H1 (cell line): ENCODE measurements at regions not wholly inside any gene's neighbourhood (a gene's known extent, or its start where the extent isn't known, plus 50 kb on each side); places are given as distances from the start of the nearest gene placed in this dataset.

ENCODE experiments used
- CTCF ChIA-PET: fragments of 300-600 bp; sonication (Branson Sonifier 250); formaldehyde crosslinking; loops from one replicate; lab custom pipeline; 2021; ENCODE audit not compliant: partially characterized antibody; lab: Charles Lee
- POLR2A ChIA-PET: fragments of 300-600 bp; sonication (Branson Sonifier 250); formaldehyde crosslinking; loops from one replicate; lab custom pipeline; 2021; ENCODE audit warnings: inconsistent platforms; ENCODE audit not compliant: partially characterized antibody; lab: Charles Lee
- DNase-seq, 2 experiments: peaks; one replicate each; pipeline versions ENCODE4 v3.0.0 to v3.0.0-alpha.2; 2010 to 2022; ENCODE audit warnings: low spot score in 2 of 2, low read depth in 1 of 2, mixed read lengths in 1 of 2
- FAIRE-seq: peaks from 2 replicates; lab custom pipeline; 2011; peaks lifted over from hg19 to GRCh38; lab: Jason Lieb, UNC
- H2AFZ ChIP-seq: 2 replicates; pipeline ENCODE4 v1.8.1; 2012; ENCODE audit warnings: low read length, inconsistent platforms
- H2AK5ac ChIP-seq: 2 replicates; pipeline ENCODE4 v1.6.1; 2013; ENCODE audit warnings: low read depth, low read length
- H2BK120ac ChIP-seq: replicated peaks from 2 replicates; pipeline ENCODE3; 2013; ENCODE audit warnings: low read depth, low read length, inconsistent platforms
- H2BK12ac ChIP-seq: 2 replicates; pipeline ENCODE4 v1.6.1; 2013; ENCODE audit warnings: low read depth, low read length
- H2BK15ac ChIP-seq: 2 replicates; pipeline ENCODE4 v1.6.1; 2013; ENCODE audit warnings: low read length
- H2BK20ac ChIP-seq: 2 replicates; pipeline ENCODE4 v1.6.1; 2013; ENCODE audit warnings: low read length
- H2BK5ac ChIP-seq: 2 replicates; pipeline ENCODE4 v1.6.1; 2013; ENCODE audit warnings: low read depth, low read length
- H3K14ac ChIP-seq: 2 replicates; pipeline ENCODE4 v1.6.1; 2013; ENCODE audit warnings: inconsistent platforms; ENCODE audit not compliant: insufficient read length
- H3K18ac ChIP-seq: 2 replicates; pipeline ENCODE4 v1.6.1; 2013; ENCODE audit warnings: low read length; ENCODE audit errors: extremely low read depth
- H3K23ac ChIP-seq: 2 replicates; pipeline ENCODE4 v1.6.1; 2013; ENCODE audit warnings: inconsistent platforms; ENCODE audit not compliant: insufficient read length
- H3K23me2 ChIP-seq: 2 replicates; pipeline ENCODE4 v1.6.1; 2013; ENCODE audit warnings: low read depth, low read length
- H3K27ac ChIP-seq: 2 replicates; pipeline ENCODE4 v1.6.1; 2011; ENCODE audit warnings: low read depth, low read length, inconsistent platforms
- H3K27me3 ChIP-seq, 4 experiments: replicated peaks in 1 of 4; 1 replicate in 1 of 4; 2 replicates in 3 of 4; pipeline versions ENCODE4 v1.6.1 to v1.8.1; 2011 to 2013; ENCODE audit warnings: low read length in 3 of 4, mild to moderate bottlenecking in 3 of 4, inconsistent platforms in 2 of 4, mixed read lengths in 2 of 4, moderate library complexity in 1 of 4; ENCODE audit not compliant: control insufficient read depth in 3 of 4, insufficient read depth in 3 of 4; ENCODE audit errors: extremely low read depth in 1 of 4
- H3K36me3 ChIP-seq, 4 experiments: 2 replicates each; pipeline versions ENCODE4 v1.6.1 to v1.8.1; 2011 to 2013; ENCODE audit warnings: mild to moderate bottlenecking in 4 of 4, low read length in 3 of 4, moderate library complexity in 2 of 4, control low read depth in 1 of 4, inconsistent platforms in 1 of 4; ENCODE audit not compliant: insufficient read depth in 4 of 4, control insufficient read depth in 2 of 4
- H3K4ac ChIP-seq: replicated peaks from 2 replicates; pipeline ENCODE3; 2013; ENCODE audit warnings: low read length, low read depth, mixed read lengths, inconsistent platforms; ENCODE audit not compliant: insufficient read length
- H3K4me1 ChIP-seq, 4 experiments: replicated peaks in 1 of 4; 1 replicate in 1 of 4; 2 replicates in 3 of 4; pipeline versions ENCODE4 v1.6.1 to v1.8.1; 2011 to 2013; ENCODE audit warnings: low read length in 3 of 4, inconsistent platforms in 2 of 4, mixed read lengths in 1 of 4; ENCODE audit not compliant: insufficient read depth in 4 of 4, control insufficient read depth in 3 of 4
- H3K4me2 ChIP-seq, 2 experiments: 2 replicates each; pipeline versions ENCODE4 v1.6.1 to v1.8.1; 2011 to 2013; ENCODE audit warnings: low read depth in 2 of 2, low read length in 2 of 2, control low read depth in 1 of 2, inconsistent platforms in 1 of 2, mild to moderate bottlenecking in 1 of 2; ENCODE audit not compliant: insufficient read depth in 1 of 2
- H3K4me3 ChIP-seq, 4 experiments: fragments of 200-600, 300-600 bp in 1 of 4; sonication (generic), shearing (Covaris generic), sonication (Bioruptor Twin) in 1 of 4; 2 replicates each; pipeline versions ENCODE4 v1.5.1 to v1.8.1; 2011 to 2016; ENCODE audit warnings: low read length in 4 of 4, low read depth in 3 of 4, control low read depth in 2 of 4, inconsistent platforms in 2 of 4, mild to moderate bottlenecking in 2 of 4, mixed read lengths in 1 of 4, moderate library complexity in 1 of 4; ENCODE audit not compliant: insufficient read depth in 2 of 4; ENCODE audit errors: extremely low read depth in 1 of 4
- H3K56ac ChIP-seq: replicated peaks from 2 replicates; pipeline ENCODE3; 2013; ENCODE audit warnings: low read depth, mild to moderate bottlenecking, mixed read lengths, low read length, inconsistent platforms; ENCODE audit not compliant: insufficient read length
- H3K79me1 ChIP-seq: 2 replicates; pipeline ENCODE4 v1.6.1; 2013; ENCODE audit warnings: low read depth, low read length, control low read depth
- H3K79me2 ChIP-seq, 2 experiments: 2 replicates each; pipeline versions ENCODE4 v1.6.1 to v1.8.1; 2012 to 2013; ENCODE audit warnings: low read length in 2 of 2, mild to moderate bottlenecking in 2 of 2, inconsistent platforms in 1 of 2; ENCODE audit not compliant: insufficient read depth in 2 of 2, control insufficient read depth in 1 of 2
- H3K9ac ChIP-seq, 4 experiments: replicated peaks in 1 of 4; 1 replicate in 1 of 4; 2 replicates in 3 of 4; pipeline versions ENCODE4 v1.6.1 to v1.8.1; 2011 to 2013; ENCODE audit warnings: low read depth in 3 of 4, low read length in 3 of 4, control low read depth in 2 of 4, mild to moderate bottlenecking in 2 of 4, moderate library complexity in 2 of 4, inconsistent platforms in 1 of 4; ENCODE audit errors: extremely low read depth in 1 of 4
- H3K9me3 ChIP-seq, 2 experiments: 2 replicates each; pipeline versions ENCODE4 v1.6.1 to v1.8.1; 2012 to 2013; ENCODE audit warnings: mild to moderate bottlenecking in 2 of 2, moderate library complexity in 2 of 2, control low read depth in 1 of 2, inconsistent platforms in 1 of 2, low read depth in 1 of 2, low read length in 1 of 2, mixed read lengths in 1 of 2; ENCODE audit not compliant: insufficient read depth in 2 of 2
- H4K20me1 ChIP-seq, 2 experiments: replicated peaks in 1 of 2; 2 replicates each; pipeline versions ENCODE3 to v1.8.1; 2011 to 2013; ENCODE audit warnings: inconsistent platforms in 2 of 2, low read length in 2 of 2, mild to moderate bottlenecking in 1 of 2; ENCODE audit not compliant: insufficient read depth in 2 of 2, control insufficient read depth in 1 of 2
- H4K5ac ChIP-seq: 2 replicates; pipeline ENCODE4 v1.6.1; 2013; ENCODE audit warnings: low read length, low read depth, mixed read lengths, inconsistent platforms; ENCODE audit not compliant: insufficient read length
- H4K8ac ChIP-seq: 2 replicates; pipeline ENCODE4 v1.8.0; 2013; ENCODE audit warnings: mild to moderate bottlenecking, moderate library complexity, low read length, inconsistent platforms; ENCODE audit not compliant: insufficient read depth; ENCODE audit errors: extremely low read depth
- H4K91ac ChIP-seq: replicated peaks from 2 replicates; pipeline ENCODE3; 2013; ENCODE audit warnings: low read length, mixed read lengths, inconsistent platforms; ENCODE audit not compliant: insufficient read length
- CTBP2 ChIP-seq: IDR thresholded peaks from 2 replicates; pipeline ENCODE4 v1.7.0; 2011; ENCODE audit warnings: borderline replicate concordance, mild to moderate bottlenecking, moderate library complexity, mixed read lengths, low read length; ENCODE audit not compliant: insufficient read depth, insufficient read length
- E2F6 ChIP-seq: IDR thresholded peaks from 2 replicates; pipeline ENCODE4 v1.6.1; 2012; ENCODE audit warnings: inconsistent platforms
- EZH2 ChIP-seq: fragments of 200-600 bp; sonication (generic); IDR thresholded peaks from 2 replicates; pipeline ENCODE4 v1.7.1; 2012; ENCODE audit warnings: low read depth, mild to moderate bottlenecking, moderate library complexity, low read length, inconsistent platforms; ENCODE audit not compliant: severe bottlenecking
- HDAC6 ChIP-seq: IDR thresholded peaks from one replicate; pipeline ENCODE4 v1.7.1; 2012; ENCODE audit warnings: low read depth, mild to moderate bottlenecking, inconsistent platforms, low read length, moderate library complexity
- NRF1 ChIP-seq: IDR thresholded peaks from 2 replicates; pipeline ENCODE4 v1.6.1; 2011; ENCODE audit warnings: mild to moderate bottlenecking, low read depth, low read length, improper control_type of control experiment
- POLR2A ChIP-seq, 2 experiments: IDR thresholded peaks; 1 replicate in 1 of 2; 2 replicates in 1 of 2; pipeline ENCODE4 v1.6.1; 2011; ENCODE audit warnings: low read depth in 2 of 2, low read length in 2 of 2, mild to moderate bottlenecking in 2 of 2; ENCODE audit errors: control extremely low read depth in 1 of 2
- RFX5 ChIP-seq: IDR thresholded peaks from 2 replicates; pipeline ENCODE4 v1.6.1; 2011; ENCODE audit warnings: low read depth, low read length, improper control_type of control experiment, borderline replicate concordance
- RNF2 ChIP-seq: fragments of 200-900, 300-1000 bp; sonication (generic); IDR thresholded peaks from 2 replicates; pipeline ENCODE4 v1.7.1; 2016; ENCODE audit warnings: borderline replicate concordance, low read depth, mild to moderate bottlenecking, antibody characterized with exemption, low read length; ENCODE audit not compliant: poor library complexity, severe bottlenecking; ENCODE audit errors: missing control alignments
- RXRA ChIP-seq: IDR thresholded peaks from 2 replicates; pipeline ENCODE4 v1.6.1; 2011; ENCODE audit warnings: low read depth, mild to moderate bottlenecking, low read length, moderate library complexity; ENCODE audit not compliant: insufficient read depth
- SAP30 ChIP-seq: fragments of 300-600 bp; sonication (generic); IDR thresholded peaks from 2 replicates; pipeline ENCODE4 v1.7.1; 2012; ENCODE audit warnings: low read length, moderate library complexity, mild to moderate bottlenecking, inconsistent platforms; ENCODE audit not compliant: insufficient read depth, insufficient replicate concordance
- SIN3A ChIP-seq, 2 experiments: IDR thresholded peaks in 1 of 2; conservative IDR thresholded peaks in 1 of 2; 2 replicates each; pipeline ENCODE4 v1.6.1; 2011 to 2012; ENCODE audit warnings: low read length in 2 of 2, improper control_type of control experiment in 1 of 2, low read depth in 1 of 2, mild to moderate bottlenecking in 1 of 2
- SIRT6 ChIP-seq: IDR thresholded peaks from one replicate; pipeline ENCODE4 v1.7.1; 2012; ENCODE audit warnings: low read length, inconsistent platforms
- SP4 ChIP-seq: IDR thresholded peaks from 2 replicates; pipeline ENCODE4 v1.6.1; 2012; ENCODE audit warnings: low read length, inconsistent platforms
- YY1 ChIP-seq: IDR thresholded peaks from 2 replicates; pipeline ENCODE4 v1.6.1; 2011; ENCODE audit warnings: low read depth, mild to moderate bottlenecking, low read length
- WGBS, 2 experiments: shearing (Covaris generic) in 1 of 2; methylation state at CpG; one replicate each; pipeline versions ENCODE4 v1.1.6 to v1.1.7; 2013 to 2015; ENCODE audit warnings: low lambda C conversion rate in 2 of 2, mixed read lengths in 2 of 2, inconsistent platforms in 1 of 2, low coverage in 1 of 2, missing lambda C conversion rate in 1 of 2; ENCODE audit not compliant: insufficient replicate concordance in 2 of 2, insufficient coverage in 1 of 2, insufficient read length in 1 of 2; ENCODE audit errors: extremely low coverage in 1 of 2, missing lambda C conversion rate in 1 of 2; 5-methylcytosine and 5-hydroxymethylcytosine counted together

GRCh38 chr3:79885407-79885806, 117.6 kb upstream of the ROBO1 start:
- Histone ChIP-seq H3K18ac (no peak overlapping the region), H3K27me3 (no peaks in the 10 kb centered on the region), H3K56ac (no peak overlapping the region), H3K9me3 (no peaks in the 10 kb centered on the region), H3K27ac (no peak overlapping the region), H3K23ac (no peak overlapping the region), H2BK20ac (no peak overlapping the region), H2BK15ac (no peak overlapping the region), H2AK5ac (no peak overlapping the region), H4K5ac (no peak overlapping the region), H2BK5ac (no peak overlapping the region), H3K4ac (no peak overlapping the region), H4K20me1 (no peaks in the 10 kb centered on the region), H2AFZ (no peak overlapping the region), H4K91ac (no peak overlapping the region), H3K79me1 (no peaks in the 10 kb centered on the region), H3K23me2 (no peaks in the 10 kb centered on the region), H4K8ac (no peak overlapping the region), H3K4me2 (no peak overlapping the region), H2BK120ac (no peak overlapping the region), H3K9ac (no peak overlapping the region), H3K4me1 (no peaks in the 10 kb centered on the region), H3K36me3 (no peaks in the 10 kb centered on the region), H2BK12ac (no peak overlapping the region), H3K79me2 (no peaks in the 10 kb centered on the region), H3K4me3 (no peak overlapping the region), H3K14ac (no peak overlapping the region)
- DNase-seq (no peak), FAIRE-seq (no peak)
- ChIA-PET CTCF (interaction anchor here (0.7 to 1.2 kb wide), 2 partner anchors 12 to 525 kb away, joined by 3 read pairs; no protein-coding TSS in a partner anchor), POLR2A (no interaction called here)
- 90% methylated on average over 4 of the region's 4 CpGs; no CpG with 5 or more reads in 1 of the 2 experiments for WGBS, 2 experiments
- no peak for TF ChIP-seq CTBP2
- TF ChIP-seq YY1, result no peak
- TF ChIP-seq RXRA, result no peak
- TF ChIP-seq HDAC6, result no peak
- TF ChIP-seq RNF2, result no peak
- no peak for TF ChIP-seq EZH2
- TF ChIP-seq POLR2A (IDR thresholded peaks at IDR 0.05; ENCODE audit: control extremely low read depth in 1 of 2, low read depth in 2 of 2, low read length in 2 of 2), result no peak
- TF ChIP-seq SIRT6, result no peak
- TF ChIP-seq SAP30, result no peak
- no peak for TF ChIP-seq E2F6
- no peak for TF ChIP-seq NRF1
- no peak for TF ChIP-seq RFX5
- TF ChIP-seq SP4, result no peak
- TF ChIP-seq SIN3A (conservative IDR thresholded peaks at IDR 0.05 in 1 of 2, IDR thresholded peaks at IDR 0.05 in 1 of 2; ENCODE audit: low read depth in 1 of 2, low read length in 2 of 2), result no peak
